ENCODE measurements at regions not wholly inside any gene's neighbourhood (a gene's known extent, or its start where the extent isn't known, plus 50 kb on each side); places are given as distances from the start of the nearest gene placed in this dataset.
"Not testable (repeated sequence)": the region's sequence is repeated elsewhere in the genome, so short reads cannot be mapped to it uniquely, and the experiment has no call there.

DNA sequence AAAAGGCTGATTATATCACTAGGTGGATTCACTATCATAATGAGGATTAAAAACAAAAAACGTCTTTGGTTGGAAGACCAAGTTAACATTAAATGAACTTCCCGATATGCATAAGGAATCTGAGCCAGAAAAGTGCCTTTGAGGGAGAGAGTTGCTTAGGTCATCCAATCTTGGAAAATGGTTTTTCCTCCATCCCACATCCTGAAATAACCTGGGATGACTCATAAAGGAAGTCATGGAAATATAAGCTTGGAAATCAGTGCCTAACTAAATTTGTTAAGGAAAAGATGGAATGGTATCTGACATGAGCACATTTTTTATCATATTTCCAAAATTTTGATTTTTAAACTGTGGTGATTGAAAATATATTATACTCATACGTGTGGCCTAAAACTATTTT is 66.0 kb downstream of the KBTBD8 start:
- 87% methylated on average over 3 of the region's 3 CpGs for WGBS
- intact Hi-C loops (cut with DNase I), result no loop called here
- no peak for TF ChIP-seq POLR2A (IDR thresholded peaks at IDR 0.05; ENCODE audit: low read depth)
- TF ChIP-seq POLR2AphosphoS5 (IDR thresholded peaks at IDR 0.05), result no peak
- TF ChIP-seq EP300 (IDR thresholded peaks at IDR 0.05), result no peak
- TF ChIP-seq, protein P1, sequence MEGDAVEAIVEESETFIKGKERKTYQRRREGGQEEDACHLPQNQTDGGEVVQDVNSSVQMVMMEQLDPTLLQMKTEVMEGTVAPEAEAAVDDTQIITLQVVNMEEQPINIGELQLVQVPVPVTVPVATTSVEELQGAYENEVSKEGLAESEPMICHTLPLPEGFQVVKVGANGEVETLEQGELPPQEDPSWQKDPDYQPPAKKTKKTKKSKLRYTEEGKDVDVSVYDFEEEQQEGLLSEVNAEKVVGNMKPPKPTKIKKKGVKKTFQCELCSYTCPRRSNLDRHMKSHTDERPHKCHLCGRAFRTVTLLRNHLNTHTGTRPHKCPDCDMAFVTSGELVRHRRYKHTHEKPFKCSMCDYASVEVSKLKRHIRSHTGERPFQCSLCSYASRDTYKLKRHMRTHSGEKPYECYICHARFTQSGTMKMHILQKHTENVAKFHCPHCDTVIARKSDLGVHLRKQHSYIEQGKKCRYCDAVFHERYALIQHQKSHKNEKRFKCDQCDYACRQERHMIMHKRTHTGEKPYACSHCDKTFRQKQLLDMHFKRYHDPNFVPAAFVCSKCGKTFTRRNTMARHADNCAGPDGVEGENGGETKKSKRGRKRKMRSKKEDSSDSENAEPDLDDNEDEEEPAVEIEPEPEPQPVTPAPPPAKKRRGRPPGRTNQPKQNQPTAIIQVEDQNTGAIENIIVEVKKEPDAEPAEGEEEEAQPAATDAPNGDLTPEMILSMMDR (IDR thresholded peaks at IDR 0.05), result no peak

DNA sequence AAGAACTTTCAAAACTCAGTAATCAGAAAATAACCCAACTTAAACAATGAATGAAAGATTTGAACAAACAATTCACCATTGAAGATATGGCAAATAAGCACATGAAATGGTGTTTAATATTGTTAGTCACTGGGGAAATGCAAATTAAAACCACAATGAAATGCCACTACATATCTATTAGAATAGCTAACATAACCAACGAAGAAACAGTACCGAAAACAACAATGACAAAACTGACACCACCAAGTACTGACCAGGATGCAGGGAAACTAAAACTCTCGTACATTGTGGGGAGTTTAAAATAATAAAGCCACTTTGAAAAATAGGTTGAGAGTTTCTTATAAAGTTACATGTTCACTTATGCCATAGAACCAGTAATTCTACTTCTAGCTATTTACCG is 69.1 kb downstream of the KBTBD8 start:
- TF ChIP-seq POLR2AphosphoS5 (IDR thresholded peaks at IDR 0.05), result no peak
- TF ChIP-seq, protein P1 (IDR thresholded peaks at IDR 0.05), result no peak
- TF ChIP-seq EP300 (IDR thresholded peaks at IDR 0.05), result no peak
- no peak for TF ChIP-seq POLR2A (IDR thresholded peaks at IDR 0.05; ENCODE audit: low read depth)
- Histone ChIP-seq H3K4me3 (no peak overlapping the region), H3K27ac (replicated peaks in 1 of 4) (no peak overlapping the region), H3K27me3 (no peaks in the 10 kb centered on the region), H3K9me3 (no peaks in the 10 kb centered on the region), H3K36me3 (no peaks in the 10 kb centered on the region), H3K4me1 (no peaks in the 10 kb centered on the region)
- intact Hi-C loops (cut with DNase I), result no loop called here
- WGBS, result 88% methylated on average over 4 of the region's 4 CpGs
- no peak for DNase-seq (ENCODE audit: extremely low spot score)

More for the DNA sequence above, 66.0 kb downstream of the KBTBD8 start:
- no peak overlapping the region for H3K27ac ChIP-seq (replicated peaks in 1 of 4)
- no peaks in the 10 kb centered on the region for H3K9me3 ChIP-seq
- no peak for DNase-seq (ENCODE audit: extremely low spot score)
- H3K36me3 ChIP-seq, result no peaks in the 10 kb centered on the region
- no peak overlapping the region for H3K4me3 ChIP-seq
- no peaks in the 10 kb centered on the region for H3K4me1 ChIP-seq
- no peaks in the 10 kb centered on the region for H3K27me3 ChIP-seq

DNA sequence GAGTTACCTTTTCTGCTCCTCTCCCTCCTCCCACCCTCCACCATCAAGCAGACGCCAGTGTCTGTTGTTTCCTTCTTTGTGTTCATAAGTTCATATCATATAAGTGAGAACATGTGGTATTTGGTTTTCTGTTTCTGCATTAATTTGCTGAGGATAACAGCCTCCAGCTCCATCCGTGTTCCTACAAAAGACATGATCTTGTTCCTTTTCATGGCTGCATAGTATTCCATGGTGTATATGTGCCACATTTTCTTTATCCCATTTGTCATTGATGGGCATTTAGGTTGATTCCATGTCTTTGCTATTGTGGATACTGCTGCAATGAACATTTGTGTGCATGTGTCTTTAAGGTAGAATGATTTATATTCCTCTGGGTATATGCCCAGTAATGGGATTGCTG is 74.5 kb downstream of the KBTBD8 start:
- H3K4me1 ChIP-seq; H3K27me3 ChIP-seq; intact Hi-C loops (cut with DNase I); H3K36me3 ChIP-seq; H3K4me3 ChIP-seq; H3K27ac ChIP-seq (replicated peaks in 1 of 4); DNase-seq (ENCODE audit: extremely low spot score); H3K9me3 ChIP-seq: not testable (repeated sequence)
- WGBS, result 92% methylated on average over 2 of the region's 2 CpGs

DNA sequence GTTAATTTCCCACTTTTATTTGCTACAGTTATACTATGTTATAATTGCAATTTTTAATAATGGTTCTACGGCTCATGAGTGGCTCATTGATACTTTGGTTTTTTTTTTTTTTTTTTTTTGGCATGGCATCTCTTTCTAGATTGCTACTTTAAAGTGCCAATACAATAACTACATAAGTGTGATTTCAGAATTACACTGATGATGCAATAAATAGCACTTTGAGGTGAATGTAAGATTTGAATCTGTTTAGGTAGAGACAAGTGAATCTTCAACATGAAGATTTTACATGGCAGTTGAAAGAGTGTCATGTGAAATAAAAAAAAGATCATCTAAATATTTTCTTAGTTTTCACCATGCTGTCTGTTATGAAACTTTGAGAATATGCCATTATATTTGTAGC is 75.7 kb downstream of the KBTBD8 start:
- Histone ChIP-seq H3K4me1 (no peaks in the 10 kb centered on the region), H3K36me3 (no peaks in the 10 kb centered on the region), H3K27me3 (no peaks in the 10 kb centered on the region), H3K27ac (replicated peaks in 1 of 4) (no peak overlapping the region), H3K9me3 (no peaks in the 10 kb centered on the region), H3K4me3 (no peak overlapping the region)
- no peak for DNase-seq (ENCODE audit: extremely low spot score)
- WGBS, result 85% methylated on average over 1 of the region's 1 CpG
- no peak for TF ChIP-seq EP300 (IDR thresholded peaks at IDR 0.05)
- TF ChIP-seq, protein P1 (IDR thresholded peaks at IDR 0.05), result no peak
- no peak for TF ChIP-seq POLR2AphosphoS5 (IDR thresholded peaks at IDR 0.05)
- TF ChIP-seq POLR2A (IDR thresholded peaks at IDR 0.05; ENCODE audit: low read depth), result no peak
- intact Hi-C loops (cut with DNase I), result no loop called here

DNA sequence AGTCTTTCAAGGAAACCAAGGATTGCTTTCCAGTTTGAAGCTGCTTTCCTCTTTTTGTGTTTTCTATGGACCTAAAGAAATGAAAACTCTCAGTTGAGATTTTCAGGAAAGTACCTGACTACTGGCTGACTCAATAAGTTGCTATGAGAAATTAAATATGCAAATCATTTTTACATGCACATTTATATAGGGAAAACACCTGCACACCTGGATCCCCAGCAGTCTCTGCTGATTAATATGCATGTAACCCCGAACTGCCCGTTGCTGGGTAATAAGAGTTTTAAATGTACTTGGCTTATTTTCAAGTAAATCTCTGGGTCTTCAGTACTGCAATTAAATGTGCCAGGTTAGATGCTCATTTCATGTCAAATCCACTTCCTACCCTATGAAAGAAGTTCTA is 77.2 kb downstream of the KBTBD8 start:
- no peak for DNase-seq (ENCODE audit: extremely low spot score)
- intact Hi-C loops (cut with DNase I), result no loop called here
- no peak for TF ChIP-seq EP300 (IDR thresholded peaks at IDR 0.05)
- TF ChIP-seq, protein P1 (IDR thresholded peaks at IDR 0.05), result no peak
- no peak for TF ChIP-seq POLR2AphosphoS5 (IDR thresholded peaks at IDR 0.05)
- TF ChIP-seq POLR2A (IDR thresholded peaks at IDR 0.05; ENCODE audit: low read depth), result no peak
- no peaks in the 10 kb centered on the region for H3K36me3 ChIP-seq
- H3K4me1 ChIP-seq, result no peaks in the 10 kb centered on the region
- WGBS, result 94% methylated on average over 2 of the region's 2 CpGs
- H3K4me3 ChIP-seq, result no peak overlapping the region
- H3K27ac ChIP-seq (replicated peaks in 1 of 4), result no peak overlapping the region
- H3K27me3 ChIP-seq, result no peaks in the 10 kb centered on the region
- no peaks in the 10 kb centered on the region for H3K9me3 ChIP-seq
